Adrenal gland (tissue), 5 donors: ENCODE measurements at regions not wholly inside any gene's neighbourhood (a gene's known extent, or its start where the extent isn't known, plus 50 kb on each side); places are given as distances from the start of the nearest gene placed in this dataset.

Experiments used
- CTCF ChIP-seq, 6 experiments: fragments of 450-650 bp in 4 of 6; fragments of 200-600 bp in 2 of 6; sonication (generic) in 1 of 6; IDR thresholded peaks; 1 replicate in 5 of 6; 2 replicates in 1 of 6; pipeline versions ENCODE4 v1.5.1 to v1.8.0; 2016 to 2021; ENCODE audit warnings: antibody characterized with exemption in 6 of 6, mild to moderate bottlenecking in 2 of 6, moderate library complexity in 1 of 6
- POLR2A ChIP-seq, 2 donors: fragments of 450-650 bp; IDR thresholded peaks; one replicate each; pipeline ENCODE4 v1.6.1; 2017; ENCODE audit warnings: antibody characterized with exemption in 2 of 2, mild to moderate bottlenecking in 2 of 2, moderate library complexity in 1 of 2
- donor health status: DM: no; HTN: no; CAD: no.

- no peak for TF ChIP-seq CTCF (IDR thresholded peaks at IDR 0.05)
- no peak for TF ChIP-seq POLR2A (IDR thresholded peaks at IDR 0.05)
Measured at GRCh38 chr5:135184646-135185045, 150.6 kb upstream of the PITX1 start.
